ENCODE measurements at regions not wholly inside any gene's neighbourhood (a gene's known extent, or its start where the extent isn't known, plus 50 kb on each side); places are given as distances from the start of the nearest gene placed in this dataset.

DNA sequence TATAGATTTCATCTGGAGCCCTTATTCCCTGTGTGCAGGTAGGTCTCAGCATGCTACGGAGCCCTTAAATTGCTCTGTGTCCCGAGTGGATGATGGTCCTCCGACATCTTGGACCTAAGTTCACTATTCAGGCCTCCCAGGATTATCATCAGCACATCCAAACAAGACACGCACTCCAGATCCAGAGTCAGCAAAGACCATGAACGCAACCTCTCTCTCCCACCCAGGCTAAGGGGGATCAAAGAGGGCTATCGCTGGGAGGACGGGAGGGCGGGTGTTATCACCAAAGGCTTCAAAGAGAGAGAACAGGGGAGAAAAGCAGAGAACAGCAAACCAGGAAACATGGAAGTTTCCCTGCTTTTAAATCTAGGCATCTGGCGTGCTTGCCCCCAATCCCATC lies 659.4 kb downstream of the TBC1D22A start:
- TF ChIP-seq GATA3 (IDR thresholded peaks at IDR 0.05; ENCODE audit: low read depth, low read length), result no peak
- no peak for TF ChIP-seq GATA2 (IDR thresholded peaks at IDR 0.05; ENCODE audit: low read depth, low read length)
